ENCODE measurements at regions not wholly inside any gene's neighbourhood (a gene's known extent, or its start where the extent isn't known, plus 50 kb on each side); places are given as distances from the start of the nearest gene placed in this dataset.
A peak's percentile ranks its signal among the peaks of the same experiment; 100 is the strongest.

GRCh38 chr10:91120348-91120747, 100.1 kb upstream of the PCGF5 start:
- Histone ChIP-seq H3K9me3 (ENCODE audit: insufficient read depth, low read depth) (no peaks in the 10 kb centered on the region), H4K20me1 (ENCODE audit: insufficient read depth) (no peaks in the 10 kb centered on the region), H3K36me3 (ENCODE audit: low read depth) (no peaks in the 10 kb centered on the region), H3K27ac (no peak overlapping the region), H3K4me3 (no peak overlapping the region), H3F3A (ENCODE audit: insufficient read depth, low read depth) (no peaks in the 10 kb centered on the region), H3K4me1 (replicated peaks; ENCODE audit: insufficient read depth) (no peaks in the 10 kb centered on the region), H3K27me3 (ENCODE audit: insufficient read depth, low read depth) (no peaks in the 10 kb centered on the region), H2AFZ (no peak overlapping the region), H3K79me2 (ENCODE audit: low read depth) (no peaks in the 10 kb centered on the region), H3K9me2 (ENCODE audit: insufficient read depth) (no peaks in the 10 kb centered on the region), H3K4me2 (no peak overlapping the region)
- ChIA-PET CTCF (no interaction called here), POLR2A (ENCODE audit: unreplicated experiment) (no interaction called here)
- TF ChIP-seq EZH2 (IDR thresholded peaks at IDR 0.05; ENCODE audit: low read depth), result no peak
- no peak for TF ChIP-seq CTCF (conservative IDR thresholded peaks at IDR 0.05)
- intact Hi-C loops (cut with micrococcal nuclease; ENCODE audit: unreplicated experiment), result no loop called here
- no peak for DNase-seq
- BruUV-seq (replicated peaks), result no TSS peak

GRCh38 chr10:91123261-91123660, 97.2 kb upstream of the PCGF5 start:
- no peak for DNase-seq
- no peaks in the 10 kb centered on the region for H3F3A ChIP-seq (ENCODE audit: insufficient read depth, low read depth)
- no peaks in the 10 kb centered on the region for H4K20me1 ChIP-seq (ENCODE audit: insufficient read depth)
- no peaks in the 10 kb centered on the region for H3K27me3 ChIP-seq (ENCODE audit: insufficient read depth, low read depth)
- POLR2A ChIA-PET (ENCODE audit: unreplicated experiment), result interaction anchor here (0.7 kb wide), 1 partner anchor 40 kb away, joined by 16 read pairs; no protein-coding TSS in a partner anchor
- H3K4me3 ChIP-seq, result no peak overlapping the region
- H3K9me3 ChIP-seq (ENCODE audit: insufficient read depth, low read depth), result no peaks in the 10 kb centered on the region
- TF ChIP-seq CTCF (conservative IDR thresholded peaks at IDR 0.05) (no peak), EZH2 (IDR thresholded peaks at IDR 0.05; ENCODE audit: low read depth) (no peak)
- no TSS peak for BruUV-seq (replicated peaks)
- CTCF ChIA-PET, result interaction anchor here (0.5 kb wide), 1 partner anchor 153 kb away, joined by 3 read pairs; no protein-coding TSS in a partner anchor
- intact Hi-C loops (cut with micrococcal nuclease; ENCODE audit: unreplicated experiment), result no loop called here
- H3K4me2 ChIP-seq, result no peak overlapping the region
- H2AFZ ChIP-seq, result no peak overlapping the region
- H3K4me1 ChIP-seq (replicated peaks; ENCODE audit: insufficient read depth), result no peaks in the 10 kb centered on the region
- H3K36me3 ChIP-seq (ENCODE audit: low read depth), result no peaks in the 10 kb centered on the region
- no peaks in the 10 kb centered on the region; the same call in 1 of the 2 replicates for H3K9me2 ChIP-seq (ENCODE audit: insufficient read depth)
- H3K27ac ChIP-seq, result no peak overlapping the region
- H3K79me2 ChIP-seq (ENCODE audit: low read depth), result no peaks in the 10 kb centered on the region

GRCh38 chr10:91124016-91124415, 96.4 kb upstream of the PCGF5 start:
- CTCF ChIA-PET, result no interaction called here

More at GRCh38 chr10:91124016-91124415, 96.4 kb upstream of the PCGF5 start:
- POLR2A ChIA-PET (ENCODE audit: unreplicated experiment), result interaction anchor here (0.7 kb wide), 1 partner anchor 39 kb away, joined by 16 read pairs; no protein-coding TSS in a partner anchor
- no TSS peak for BruUV-seq (replicated peaks)
- no peak for TF ChIP-seq CTCF (conservative IDR thresholded peaks at IDR 0.05)
- TF ChIP-seq EZH2 (IDR thresholded peaks at IDR 0.05; ENCODE audit: low read depth), result no peak
- intact Hi-C loops (cut with micrococcal nuclease; ENCODE audit: unreplicated experiment), result no loop called here
- Histone ChIP-seq H3F3A (ENCODE audit: insufficient read depth, low read depth) (no peaks in the 10 kb centered on the region), H3K27me3 (ENCODE audit: insufficient read depth, low read depth) (no peaks in the 10 kb centered on the region), H3K79me2 (ENCODE audit: low read depth) (no peaks in the 10 kb centered on the region), H3K4me3 (no peak overlapping the region), H2AFZ (no peak overlapping the region), H3K36me3 (ENCODE audit: low read depth) (no peaks in the 10 kb centered on the region), H4K20me1 (ENCODE audit: insufficient read depth) (no peaks in the 10 kb centered on the region), H3K27ac (no peak overlapping the region), H3K9me2 (ENCODE audit: insufficient read depth) (no peaks in the 10 kb centered on the region; the same call in 1 of the 2 replicates), H3K4me1 (replicated peaks; ENCODE audit: insufficient read depth) (no peaks in the 10 kb centered on the region), H3K4me2 (no peak overlapping the region), H3K9me3 (ENCODE audit: insufficient read depth, low read depth) (no peaks in the 10 kb centered on the region)
- DNase-seq, result peak in 1 of 2 experiments; percentile 39

Data from PC-9 (cell line).